Trophoblast cell (in vitro differentiated cells and primary cell): ENCODE measurements at regions not wholly inside any gene's neighbourhood (a gene's known extent, or its start where the extent isn't known, plus 50 kb on each side); places are given as distances from the start of the nearest gene placed in this dataset.

ENCODE experiments used
- DNase-seq, 2 donors: peaks; one replicate each; pipeline ENCODE4 v3.0.0-alpha.2; 2016
- H2AFZ ChIP-seq: 2 replicates; pipeline ENCODE4 v1.6.1; 2013; ENCODE audit warnings: low read length, moderate library complexity, mild to moderate bottlenecking; ENCODE audit not compliant: insufficient read depth, poor library complexity
- H2AK5ac ChIP-seq: 2 replicates; pipeline ENCODE4 v1.6.1; 2013; ENCODE audit warnings: mild to moderate bottlenecking, low read length
- H2BK120ac ChIP-seq: 2 replicates; pipeline ENCODE4 v1.6.1; 2013; ENCODE audit warnings: low read length, mild to moderate bottlenecking, moderate library complexity; ENCODE audit not compliant: insufficient read depth, poor library complexity
- H2BK12ac ChIP-seq: 2 replicates; pipeline ENCODE4 v1.6.1; 2013; ENCODE audit warnings: mild to moderate bottlenecking, low read length, moderate library complexity
- H2BK5ac ChIP-seq: 2 replicates; pipeline ENCODE4 v1.6.1; 2013; ENCODE audit warnings: low read length, low read depth, moderate library complexity, mild to moderate bottlenecking; ENCODE audit not compliant: poor library complexity
- H3K14ac ChIP-seq: 2 replicates; pipeline ENCODE4 v1.6.1; 2013; ENCODE audit warnings: mild to moderate bottlenecking, low read length
- H3K18ac ChIP-seq: 2 replicates; pipeline ENCODE4 v1.6.1; 2013; ENCODE audit warnings: mild to moderate bottlenecking, low read length
- H3K23ac ChIP-seq: 2 replicates; pipeline ENCODE4 v1.6.1; 2013; ENCODE audit warnings: low read length
- H3K27ac ChIP-seq: 2 replicates; pipeline ENCODE4 v1.5.1; 2013; ENCODE audit warnings: low read depth, mild to moderate bottlenecking, inconsistent platforms, low read length, moderate library complexity
- H3K27me3 ChIP-seq: 2 replicates; pipeline ENCODE4 v1.6.1; 2013; ENCODE audit warnings: inconsistent platforms, mild to moderate bottlenecking, low read length, moderate library complexity; ENCODE audit not compliant: insufficient read depth
- H3K36me3 ChIP-seq, 2 experiments: 1 replicate in 1 of 2; 2 replicates in 1 of 2; pipeline ENCODE4 v1.6.1; 2013; ENCODE audit warnings: low read length in 2 of 2, mild to moderate bottlenecking in 2 of 2, moderate library complexity in 1 of 2; ENCODE audit not compliant: insufficient read depth in 2 of 2, control insufficient read depth in 1 of 2
- H3K4ac ChIP-seq: 2 replicates; pipeline ENCODE4 v1.6.1; 2013; ENCODE audit warnings: low read depth, mild to moderate bottlenecking, low read length, moderate library complexity
- H3K4me1 ChIP-seq, 2 experiments: 1 replicate in 1 of 2; 2 replicates in 1 of 2; pipeline ENCODE4 v1.6.1; 2013; ENCODE audit warnings: low read length in 2 of 2, mild to moderate bottlenecking in 2 of 2, moderate library complexity in 1 of 2; ENCODE audit not compliant: insufficient read depth in 2 of 2, control insufficient read depth in 1 of 2
- H3K4me2 ChIP-seq: 2 replicates; pipeline ENCODE4 v1.6.1; 2013; ENCODE audit warnings: inconsistent platforms, mild to moderate bottlenecking, low read length, moderate library complexity
- H3K4me3 ChIP-seq: 2 replicates; pipeline ENCODE4 v1.5.1; 2013; ENCODE audit warnings: mild to moderate bottlenecking, low read depth, low read length, inconsistent platforms
- H3K79me1 ChIP-seq: one replicate; pipeline ENCODE4 v1.6.1; 2013; ENCODE audit warnings: low read length
- H3K79me2 ChIP-seq: 2 replicates; pipeline ENCODE4 v1.6.1; 2013; ENCODE audit warnings: low read length, mild to moderate bottlenecking; ENCODE audit not compliant: control insufficient read depth, insufficient read depth, poor library complexity
- H3K9ac ChIP-seq: 2 replicates; pipeline ENCODE4 v1.6.1; 2013; ENCODE audit warnings: mild to moderate bottlenecking, low read length
- H3K9me3 ChIP-seq: 2 replicates; pipeline ENCODE4 v1.6.1; 2013; ENCODE audit warnings: low read depth, mild to moderate bottlenecking, control low read depth, inconsistent platforms, low read length; ENCODE audit not compliant: insufficient read depth
- H4K12ac ChIP-seq: 2 replicates; pipeline ENCODE4 v1.6.1; 2013; ENCODE audit warnings: low read depth, mild to moderate bottlenecking, low read length, moderate library complexity
- H4K8ac ChIP-seq: 2 replicates; pipeline ENCODE4 v1.6.1; 2013; ENCODE audit warnings: low read depth, mild to moderate bottlenecking, low read length, moderate library complexity
- H4K91ac ChIP-seq: one replicate; pipeline ENCODE4 v1.6.1; 2013; ENCODE audit warnings: low read depth, mild to moderate bottlenecking, low read length, moderate library complexity
- WGBS: extraction: QIAGEN DNeasy Blood & Tissue Kit; methylation state at CpG from one replicate; pipeline ENCODE4 v1.1.7; 2013; ENCODE audit warnings: missing lambda C conversion rate; ENCODE audit not compliant: insufficient read length, insufficient coverage; ENCODE audit errors: extremely low coverage; 5-methylcytosine and 5-hydroxymethylcytosine counted together

DNA sequence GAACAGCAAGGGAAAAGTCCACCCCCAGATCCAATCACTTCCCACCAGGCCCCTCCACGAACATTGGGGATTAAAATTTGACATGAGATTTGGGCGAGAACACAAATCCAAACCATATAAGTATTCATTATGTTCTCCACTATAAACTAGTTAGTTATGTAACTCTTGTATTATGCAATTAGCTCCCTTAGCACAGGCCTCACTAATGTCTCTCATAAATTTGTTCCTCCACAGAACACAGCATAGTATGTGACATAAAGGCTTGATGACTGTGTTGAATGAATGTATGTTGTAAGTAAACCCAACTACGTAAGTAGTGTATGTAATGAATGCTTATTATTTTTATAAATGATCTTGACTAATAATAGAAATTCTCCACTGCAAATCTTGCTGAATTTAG lies 223.3 kb upstream of the ZRANB2 start:
- Histone ChIP-seq H2BK12ac (no peak overlapping the region), H3K27ac (no peak overlapping the region), H2AFZ (no peak overlapping the region), H3K36me3 (no peaks in the 10 kb centered on the region), H3K4me3 (no peak overlapping the region), H2BK5ac (no peak overlapping the region), H3K4me2 (no peak overlapping the region), H2AK5ac (no peak overlapping the region), H3K14ac (no peak overlapping the region), H3K9me3 (no peaks in the 10 kb centered on the region), H3K9ac (no peak overlapping the region), H3K23ac (no peak overlapping the region), H3K79me1 (no peaks in the 10 kb centered on the region), H4K91ac (no peak overlapping the region), H2BK120ac (no peak overlapping the region), H3K18ac (no peak overlapping the region), H4K12ac (no peak overlapping the region), H4K8ac (no peak overlapping the region), H3K4ac (no peak overlapping the region), H3K4me1 (no peaks in the 10 kb centered on the region), H3K79me2 (no peaks in the 10 kb centered on the region), H3K27me3 (no peaks in the 10 kb centered on the region)
- WGBS: no CpG with 5 or more reads among the region's 3 CpGs
- DNase-seq: no peak

DNA sequence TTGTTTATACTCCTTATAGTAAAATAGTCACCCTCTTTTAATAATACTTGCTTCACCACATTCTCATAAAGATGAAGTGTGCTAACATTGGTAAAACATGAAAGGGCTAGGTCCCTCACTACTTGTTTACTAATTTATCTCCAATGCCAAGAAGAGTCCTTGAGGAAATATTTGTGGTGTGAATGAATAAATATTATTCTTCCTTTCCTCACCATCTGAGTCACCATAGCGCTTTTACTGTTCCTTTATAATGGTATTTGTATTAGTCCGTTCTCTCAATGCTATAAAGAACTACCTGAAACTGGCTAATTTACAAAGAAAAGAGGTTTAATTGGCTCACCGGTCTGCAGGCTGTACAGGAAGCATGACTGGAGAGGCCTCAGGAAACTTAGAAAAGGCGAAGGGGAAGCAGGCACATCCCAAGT lies 222.8 kb upstream of the ZRANB2 start:
- Histone ChIP-seq H3K4ac (no peak overlapping the region), H3K14ac (no peak overlapping the region), H3K9me3 (no peaks in the 10 kb centered on the region), H3K4me2 (no peak overlapping the region), H2BK5ac (no peak overlapping the region), H3K27me3 (no peaks in the 10 kb centered on the region), H3K4me3 (no peak overlapping the region), H3K79me1 (no peaks in the 10 kb centered on the region), H3K36me3 (no peaks in the 10 kb centered on the region), H2BK120ac (no peak overlapping the region), H3K79me2 (no peaks in the 10 kb centered on the region), H3K9ac (no peak overlapping the region), H4K91ac (no peak overlapping the region), H2BK12ac (no peak overlapping the region), H3K27ac (no peak overlapping the region), H3K18ac (no peak overlapping the region), H3K4me1 (no peaks in the 10 kb centered on the region), H3K23ac (no peak overlapping the region), H2AFZ (no peak overlapping the region), H4K8ac (no peak overlapping the region), H4K12ac (no peak overlapping the region), H2AK5ac (no peak overlapping the region)
- WGBS: no CpG with 5 or more reads among the region's 4 CpGs
- no peak for DNase-seq

DNA sequence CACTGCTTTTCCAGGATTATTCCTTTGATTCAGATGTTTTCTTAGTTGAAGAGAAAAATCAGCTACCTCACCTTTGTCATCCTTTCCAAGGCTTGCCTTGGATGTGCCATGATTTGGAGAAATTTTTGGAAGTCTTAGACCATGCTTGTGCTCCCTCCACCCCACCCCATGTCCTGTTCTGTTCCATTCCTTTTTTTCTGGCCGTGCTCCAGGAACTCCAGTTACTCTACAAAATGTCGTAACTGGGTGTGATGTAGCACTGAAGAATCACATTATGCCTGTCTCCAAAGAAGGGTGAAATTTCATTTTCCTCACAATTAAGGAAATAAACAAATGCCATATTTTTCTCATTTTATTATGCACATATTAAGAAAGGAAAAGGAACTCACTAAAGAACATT lies 217.8 kb upstream of the ZRANB2 start:
- H3K27ac ChIP-seq: no peak overlapping the region
- H3K4me1 ChIP-seq: peaks cover 0 to 3% of the 10 kb centered on the region in 2 experiments
- H2AK5ac ChIP-seq: no peak overlapping the region
- no peak overlapping the region for H3K4me2 ChIP-seq
- no peak overlapping the region for H3K14ac ChIP-seq
- H2BK120ac ChIP-seq: no peak overlapping the region
- no peak overlapping the region for H3K4ac ChIP-seq
- H3K36me3 ChIP-seq: no peaks in the 10 kb centered on the region
- DNase-seq: peak in 1 of 2 donors; percentile 13
- no peak overlapping the region for H3K23ac ChIP-seq
- no peaks in the 10 kb centered on the region for H3K79me2 ChIP-seq
- no peak overlapping the region for H4K8ac ChIP-seq
- no peak overlapping the region for H3K9ac ChIP-seq
- H4K12ac ChIP-seq: no peak overlapping the region
- no peak overlapping the region for H4K91ac ChIP-seq
- H3K4me3 ChIP-seq: no peak overlapping the region
- WGBS: no CpG with 5 or more reads among the region's 2 CpGs
- no peak overlapping the region for H3K18ac ChIP-seq
- no peaks in the 10 kb centered on the region for H3K9me3 ChIP-seq
- no peak overlapping the region for H2BK12ac ChIP-seq
- no peaks in the 10 kb centered on the region for H3K79me1 ChIP-seq
- no peak overlapping the region for H2BK5ac ChIP-seq
- no peaks in the 10 kb centered on the region for H3K27me3 ChIP-seq
- no peak overlapping the region for H2AFZ ChIP-seq

DNA sequence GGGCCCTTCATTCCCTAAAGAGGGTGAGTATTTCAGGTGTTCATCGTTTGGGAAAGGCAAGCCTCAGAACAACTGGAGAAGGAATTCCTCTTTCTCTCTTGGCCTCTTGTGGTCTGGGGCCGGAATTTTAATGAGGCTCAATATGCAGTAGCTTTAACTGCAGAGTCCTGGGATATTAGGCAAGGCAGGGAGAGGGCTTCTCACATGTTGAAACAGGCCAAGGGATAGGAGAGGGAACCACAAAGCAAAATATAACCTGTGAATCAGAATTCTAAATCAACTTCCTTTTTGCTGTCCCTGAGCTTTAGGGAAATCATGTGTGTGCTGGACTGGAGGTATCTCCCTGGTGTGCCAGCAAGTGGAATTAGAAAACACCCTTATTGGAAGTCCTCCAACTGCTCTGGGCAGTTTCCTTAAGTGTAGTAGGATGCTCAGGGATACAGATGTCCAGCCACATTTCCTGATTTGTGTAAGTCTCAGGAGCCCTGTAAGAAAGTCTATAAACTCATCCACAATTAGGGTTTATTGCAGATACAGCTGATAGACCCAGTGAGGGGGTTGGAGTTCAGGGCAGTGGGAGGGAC lies 215.8 kb upstream of the ZRANB2 start:
- no peaks in the 10 kb centered on the region for H3K79me1 ChIP-seq
- no peak overlapping the region for H2BK120ac ChIP-seq
- no peak overlapping the region for H3K27ac ChIP-seq
- WGBS: no CpG with 5 or more reads among the region's 2 CpGs
- H3K27me3 ChIP-seq: no peaks in the 10 kb centered on the region
- no peak overlapping the region for H2BK12ac ChIP-seq
- no peak overlapping the region for H4K8ac ChIP-seq
- no peak overlapping the region for H2BK5ac ChIP-seq
- no peak overlapping the region for H3K23ac ChIP-seq
- H2AFZ ChIP-seq: no peak overlapping the region
- no peaks in the 10 kb centered on the region for H3K9me3 ChIP-seq
- H3K4ac ChIP-seq: no peak overlapping the region
- no peak overlapping the region for H3K18ac ChIP-seq
- peaks cover 0 to 3% of the 10 kb centered on the region in 2 experiments for H3K4me1 ChIP-seq
- H3K4me3 ChIP-seq: no peak overlapping the region
- no peak for DNase-seq
- no peak overlapping the region for H3K9ac ChIP-seq
- H3K79me2 ChIP-seq: no peaks in the 10 kb centered on the region
- no peak overlapping the region for H2AK5ac ChIP-seq
- no peak overlapping the region for H3K14ac ChIP-seq
- H4K91ac ChIP-seq: no peak overlapping the region
- H3K36me3 ChIP-seq: no peaks in the 10 kb centered on the region
- H3K4me2 ChIP-seq: no peak overlapping the region
- H4K12ac ChIP-seq: no peak overlapping the region
